ENCODE measurements at regions not wholly inside any gene's neighbourhood (a gene's known extent, or its start where the extent isn't known, plus 50 kb on each side); places are given as distances from the start of the nearest gene placed in this dataset.
"Not testable (repeated sequence)": the region's sequence is repeated elsewhere in the genome, so short reads cannot be mapped to it uniquely, and the experiment has no call there.

- Mint-ChIP-seq H3K27ac (no peak overlapping the region), H3K9me3 (peaks cover 2% of the 10 kb centered on the region), H3K4me3 (no peak overlapping the region), H3K4me1 (no peaks in the 10 kb centered on the region), H3K27me3 (no peaks in the 10 kb centered on the region), H3K36me3 (no peaks in the 10 kb centered on the region)
- DNase-seq = no peak
- CTCF ChIA-PET = no interaction called here
Observed at GRCh38 chr5:136482206-136482605, 116.9 kb upstream of the TRPC7 start.

GRCh38 chr5:136474466-136474865 lies 109.1 kb upstream of the TRPC7 start:
- peaks cover 4% of the 10 kb centered on the region for H3K9me3 Mint-ChIP-seq
- H3K27me3 Mint-ChIP-seq = no peaks in the 10 kb centered on the region
- no peaks in the 10 kb centered on the region for H3K36me3 Mint-ChIP-seq
- no peak overlapping the region for H3K27ac Mint-ChIP-seq
- H3K4me1 Mint-ChIP-seq = no peaks in the 10 kb centered on the region
- CTCF ChIA-PET = no interaction called here
- no peak overlapping the region for H3K4me3 Mint-ChIP-seq
- DNase-seq = no peak

GRCh38 chr5:136467632-136468031 lies 102.3 kb upstream of the TRPC7 start:
- Mint-ChIP-seq H3K27me3 (no peaks in the 10 kb centered on the region), H3K9me3 (peaks cover 3% of the 10 kb centered on the region), H3K4me1 (no peaks in the 10 kb centered on the region), H3K4me3 (no peak overlapping the region), H3K27ac (no peak overlapping the region), H3K36me3 (no peaks in the 10 kb centered on the region)
- CTCF ChIA-PET = no interaction called here
- no peak for DNase-seq

DNA sequence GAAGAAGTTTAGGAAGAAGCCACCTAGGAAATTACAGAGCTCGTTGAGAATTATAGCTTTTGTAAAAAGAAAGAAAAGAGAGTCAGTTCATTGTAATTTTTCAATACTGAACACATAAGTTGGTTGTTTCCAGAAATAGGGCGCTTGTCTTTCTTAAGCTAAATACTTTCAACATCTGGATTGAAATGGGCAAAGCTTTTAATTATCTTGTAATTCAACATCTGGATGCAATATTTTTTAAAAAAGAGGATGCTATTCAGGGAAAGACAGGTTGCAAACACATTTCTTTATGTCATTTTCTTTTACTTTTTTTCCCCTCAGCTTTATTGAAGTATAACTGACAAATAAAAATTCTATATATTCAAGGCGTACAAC lies 100.7 kb upstream of the TRPC7 start:
- no peak for DNase-seq
- H3K27me3 Mint-ChIP-seq = no peaks in the 10 kb centered on the region
- CTCF ChIA-PET = no interaction called here

DNA sequence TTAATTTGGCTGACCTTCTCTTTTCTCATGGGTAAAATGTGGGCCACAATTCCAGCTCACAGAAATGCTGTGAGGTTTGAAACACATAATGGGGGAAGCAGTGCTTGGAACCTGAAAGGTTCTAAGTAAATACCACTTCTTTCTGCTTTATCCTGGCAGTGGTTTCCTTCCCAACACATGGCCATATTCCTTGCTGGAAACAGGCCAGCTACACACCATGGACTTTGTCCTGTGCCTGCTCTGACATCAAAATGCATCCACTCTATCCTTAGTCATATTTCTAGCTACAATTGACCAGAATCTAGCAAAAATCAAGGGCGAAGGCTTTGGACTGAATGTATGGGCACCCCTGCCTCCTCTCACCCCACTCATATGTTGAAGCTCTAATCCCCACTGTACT lies 93.1 kb upstream of the TRPC7 start:
- peaks cover 3% of the 10 kb centered on the region for H3K9me3 Mint-ChIP-seq
- no peaks in the 10 kb centered on the region for H3K36me3 Mint-ChIP-seq
- H3K27me3 Mint-ChIP-seq = no peaks in the 10 kb centered on the region
- no peaks in the 10 kb centered on the region for H3K4me1 Mint-ChIP-seq
- CTCF ChIA-PET = no interaction called here
- no peak overlapping the region for H3K27ac Mint-ChIP-seq
- no peak for DNase-seq
- H3K4me3 Mint-ChIP-seq = no peak overlapping the region

More for the DNA sequence above, 100.7 kb upstream of the TRPC7 start:
- Mint-ChIP-seq H3K4me1 (no peaks in the 10 kb centered on the region), H3K9me3 (peaks cover 5% of the 10 kb centered on the region), H3K27ac (no peak overlapping the region), H3K4me3 (no peak overlapping the region), H3K36me3 (no peaks in the 10 kb centered on the region)

- CTCF ChIA-PET = no interaction called here
- no peaks in the 10 kb centered on the region for H3K4me1 Mint-ChIP-seq
- no peak overlapping the region for H3K27ac Mint-ChIP-seq
- no peaks in the 10 kb centered on the region for H3K27me3 Mint-ChIP-seq
- no peak overlapping the region for H3K4me3 Mint-ChIP-seq
- DNase-seq = no peak
- H3K9me3 Mint-ChIP-seq = peaks cover 3% of the 10 kb centered on the region
- H3K36me3 Mint-ChIP-seq = no peaks in the 10 kb centered on the region
Observed at GRCh38 chr5:136457390-136458013, 92.2 kb upstream of the TRPC7 start.

- H3K36me3 Mint-ChIP-seq = no peaks in the 10 kb centered on the region
- H3K9me3 Mint-ChIP-seq = peaks cover 5% of the 10 kb centered on the region
- no peak overlapping the region for H3K4me3 Mint-ChIP-seq
- H3K27me3 Mint-ChIP-seq = no peaks in the 10 kb centered on the region
- CTCF ChIA-PET = no interaction called here
- DNase-seq = no peak
- H3K4me1 Mint-ChIP-seq = no peaks in the 10 kb centered on the region
- no peak overlapping the region for H3K27ac Mint-ChIP-seq
Observed at GRCh38 chr5:136455409-136455808, 90.1 kb upstream of the TRPC7 start.

GRCh38 chr5:136453986-136454758 lies 88.8 kb upstream of the TRPC7 start:
- CTCF ChIA-PET = no interaction called here
- peaks cover 6% of the 10 kb centered on the region for H3K9me3 Mint-ChIP-seq
- H3K27me3 Mint-ChIP-seq = no peaks in the 10 kb centered on the region
- H3K4me3 Mint-ChIP-seq = no peak overlapping the region
- H3K27ac Mint-ChIP-seq = no peak overlapping the region
- DNase-seq = no peak
- no peaks in the 10 kb centered on the region for H3K36me3 Mint-ChIP-seq
- no peaks in the 10 kb centered on the region for H3K4me1 Mint-ChIP-seq

GRCh38 chr5:136453199-136453598 lies 87.9 kb upstream of the TRPC7 start:
- Mint-ChIP-seq H3K4me1 (peaks cover 2% of the 10 kb centered on the region), H3K27ac (no peak overlapping the region), H3K36me3 (no peaks in the 10 kb centered on the region), H3K9me3 (peaks cover 6% of the 10 kb centered on the region), H3K27me3 (no peaks in the 10 kb centered on the region), H3K4me3 (no peak overlapping the region)
- CTCF ChIA-PET = no interaction called here
- no peak for DNase-seq

DNA sequence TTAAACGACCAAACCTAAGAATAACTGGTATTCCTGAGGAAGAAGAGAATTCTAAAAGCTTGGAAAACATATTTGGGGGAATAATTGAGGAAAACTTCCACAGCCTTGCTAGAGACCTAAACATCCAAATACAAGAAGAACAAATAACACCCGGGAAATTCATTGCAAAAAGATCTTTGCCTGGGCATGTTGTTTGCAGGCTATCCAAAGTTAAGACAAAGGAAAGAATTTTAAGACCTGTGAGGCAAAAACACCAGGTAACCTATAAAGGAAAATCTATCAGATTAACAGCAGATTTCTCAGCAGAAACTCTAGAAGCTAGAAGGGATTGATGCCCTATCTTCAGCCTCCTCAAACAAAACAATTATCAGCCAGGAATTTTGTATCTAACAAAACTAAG lies 82.2 kb upstream of the TRPC7 start:
- H3K36me3 Mint-ChIP-seq, H3K27me3 Mint-ChIP-seq, H3K27ac Mint-ChIP-seq, H3K4me3 Mint-ChIP-seq, H3K4me1 Mint-ChIP-seq, CTCF ChIA-PET, DNase-seq: not testable (repeated sequence)
- peaks cover 11% of the 10 kb centered on the region for H3K9me3 Mint-ChIP-seq

- DNase-seq = no peak
- Mint-ChIP-seq H3K27ac (no peak overlapping the region), H3K4me3 (no peak overlapping the region), H3K27me3 (no peaks in the 10 kb centered on the region), H3K36me3 (no peaks in the 10 kb centered on the region), H3K4me1 (peaks cover 2% of the 10 kb centered on the region), H3K9me3 (peaks cover 11% of the 10 kb centered on the region)
- CTCF ChIA-PET = no interaction called here
Observed at GRCh38 chr5:136446565-136446964, 81.2 kb upstream of the TRPC7 start.

DNA sequence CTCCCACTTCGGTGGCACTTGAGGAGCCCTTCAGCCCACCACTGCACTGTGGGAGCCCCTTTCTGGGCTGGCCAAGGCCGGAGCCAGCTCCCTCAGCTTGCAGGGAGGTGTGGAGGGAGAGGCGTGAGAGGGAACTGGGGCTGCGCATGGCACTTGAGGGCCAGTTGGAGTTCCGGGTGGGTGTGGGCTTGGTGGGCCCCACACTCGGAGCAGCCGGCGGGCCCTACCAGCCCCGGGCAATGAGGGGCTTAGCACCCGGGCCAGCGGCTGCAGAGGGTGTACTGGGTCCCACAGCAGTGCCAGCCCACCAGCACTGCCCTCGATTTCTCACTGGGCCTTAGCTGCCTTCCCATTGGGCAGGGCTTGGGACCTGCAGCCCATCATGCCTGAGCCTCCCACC lies 78.8 kb upstream of the TRPC7 start:
- CTCF ChIA-PET, H3K4me3 Mint-ChIP-seq, H3K36me3 Mint-ChIP-seq, H3K27ac Mint-ChIP-seq, DNase-seq, H3K4me1 Mint-ChIP-seq, H3K9me3 Mint-ChIP-seq, H3K27me3 Mint-ChIP-seq: not testable (repeated sequence)

GRCh38 chr5:136439367-136439766 lies 74.0 kb upstream of the TRPC7 start:
- Mint-ChIP-seq H3K4me3 (no peak overlapping the region), H3K9me3 (no peaks in the 10 kb centered on the region), H3K4me1 (no peaks in the 10 kb centered on the region), H3K27me3 (no peaks in the 10 kb centered on the region), H3K36me3 (no peaks in the 10 kb centered on the region), H3K27ac (no peak overlapping the region)
- CTCF ChIA-PET = no interaction called here
- no peak for DNase-seq

DNA sequence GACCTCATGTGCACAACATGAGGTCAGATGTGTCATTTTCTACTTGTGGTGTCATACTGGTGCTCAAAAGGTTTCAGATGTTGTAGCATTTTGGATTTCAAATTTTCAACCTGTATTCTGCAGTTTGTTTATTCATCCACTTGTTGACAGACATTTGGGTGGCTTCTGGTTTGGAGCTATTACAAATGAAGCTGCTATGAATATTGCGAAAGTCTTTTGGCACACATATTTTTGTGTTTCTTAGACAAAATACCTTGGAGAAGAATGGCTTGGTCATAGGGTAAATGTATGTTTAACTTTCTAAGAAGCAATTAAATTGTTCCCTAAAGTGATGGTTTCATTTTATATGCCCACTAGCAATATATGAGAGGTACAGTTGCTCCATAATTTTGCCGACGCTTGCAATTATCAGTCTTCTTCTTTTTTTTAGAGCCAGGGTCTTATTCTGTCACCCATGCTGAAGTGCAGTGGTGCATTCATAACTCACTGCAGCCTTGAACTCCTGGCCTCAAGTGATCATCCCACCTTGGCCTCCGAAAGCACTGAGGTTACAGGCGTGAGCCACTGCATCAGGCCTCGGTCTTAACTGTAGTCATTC lies 70.7 kb upstream of the TRPC7 start:
- Mint-ChIP-seq H3K36me3 (no peaks in the 10 kb centered on the region), H3K27ac (no peak overlapping the region), H3K4me3 (no peak overlapping the region), H3K9me3 (no peaks in the 10 kb centered on the region), H3K4me1 (no peaks in the 10 kb centered on the region), H3K27me3 (no peaks in the 10 kb centered on the region)
- no peak for DNase-seq
- CTCF ChIA-PET = no interaction called here

GRCh38 chr5:136434795-136435194 lies 69.5 kb upstream of the TRPC7 start:
- H3K4me3 Mint-ChIP-seq = no peak overlapping the region
- CTCF ChIA-PET = no interaction called here
- H3K36me3 Mint-ChIP-seq = no peaks in the 10 kb centered on the region
- no peak overlapping the region for H3K27ac Mint-ChIP-seq
- no peaks in the 10 kb centered on the region for H3K27me3 Mint-ChIP-seq
- H3K9me3 Mint-ChIP-seq = no peaks in the 10 kb centered on the region
- no peaks in the 10 kb centered on the region for H3K4me1 Mint-ChIP-seq
- DNase-seq = no peak
